Kidney glomerular epithelial cell (primary cell): ENCODE measurements at regions not wholly inside any gene's neighbourhood (a gene's known extent, or its start where the extent isn't known, plus 50 kb on each side); places are given as distances from the start of the nearest gene placed in this dataset.
"Not testable (repeated sequence)": the region's sequence is repeated elsewhere in the genome, so short reads cannot be mapped to it uniquely, and the experiment has no call there.

Experiments
- DNase-seq: peaks from one replicate; lab custom pipeline; 2025; lab: John Stamatoyannopoulos, UW

DNA sequence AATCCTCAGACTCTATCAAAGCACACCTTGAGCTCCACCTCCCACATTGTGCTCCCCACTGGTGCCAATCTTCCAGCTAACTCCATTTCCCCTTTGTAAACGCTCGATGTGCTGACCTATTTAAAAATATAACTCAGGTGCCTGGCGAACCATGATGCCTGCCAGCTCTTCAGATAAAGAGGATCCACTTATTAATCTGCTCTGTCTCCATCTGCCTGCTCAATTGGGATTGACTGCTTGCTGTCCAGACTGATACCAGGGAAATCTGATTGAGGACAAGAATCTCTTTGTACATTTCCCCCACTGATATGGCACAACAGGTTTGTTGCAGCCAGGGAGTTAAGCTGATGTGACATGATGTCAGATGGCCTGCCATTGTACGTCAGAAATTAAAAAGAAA lies 2036.5 kb upstream of the CELF4 start:
- DNase-seq, result no peak

DNA sequence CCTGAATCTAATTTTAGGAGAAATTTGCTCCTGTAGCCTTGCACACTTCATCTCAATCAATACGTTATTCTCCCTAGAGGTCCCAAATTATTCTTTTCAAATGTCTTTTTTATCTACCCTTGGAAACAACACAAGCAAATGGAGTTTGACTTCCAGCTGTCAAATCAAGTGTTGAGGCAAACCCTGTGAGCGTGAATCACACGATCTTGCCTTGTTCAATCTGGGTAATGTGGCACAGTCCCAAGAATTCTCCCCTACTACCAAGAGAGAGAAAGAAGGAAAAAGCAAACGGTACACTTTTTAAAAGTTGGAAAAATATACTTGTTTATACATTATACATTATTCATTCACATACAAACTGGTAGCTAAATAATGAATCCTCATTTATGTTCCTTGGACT lies 2035.3 kb upstream of the CELF4 start:
- DNase-seq, result no peak

DNA sequence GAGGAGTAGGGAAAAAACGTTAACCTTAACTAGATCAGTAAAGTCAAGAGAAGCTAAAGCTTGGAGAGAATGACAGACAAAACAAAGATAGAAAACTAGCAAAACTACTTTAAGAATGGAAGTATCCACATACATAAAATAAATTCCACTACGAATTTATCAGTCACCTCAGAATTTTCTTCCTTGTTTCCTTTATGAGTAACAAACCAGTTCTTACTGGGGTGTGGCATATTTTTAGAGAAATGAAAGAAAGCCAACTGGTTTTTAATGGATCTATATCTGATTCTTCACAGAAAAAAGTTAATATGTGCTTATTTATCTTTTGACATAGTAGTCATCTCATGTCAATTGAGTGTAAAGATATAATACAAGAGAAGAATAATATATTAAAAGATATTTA lies 2033.7 kb upstream of the CELF4 start:
- no peak for DNase-seq

DNA sequence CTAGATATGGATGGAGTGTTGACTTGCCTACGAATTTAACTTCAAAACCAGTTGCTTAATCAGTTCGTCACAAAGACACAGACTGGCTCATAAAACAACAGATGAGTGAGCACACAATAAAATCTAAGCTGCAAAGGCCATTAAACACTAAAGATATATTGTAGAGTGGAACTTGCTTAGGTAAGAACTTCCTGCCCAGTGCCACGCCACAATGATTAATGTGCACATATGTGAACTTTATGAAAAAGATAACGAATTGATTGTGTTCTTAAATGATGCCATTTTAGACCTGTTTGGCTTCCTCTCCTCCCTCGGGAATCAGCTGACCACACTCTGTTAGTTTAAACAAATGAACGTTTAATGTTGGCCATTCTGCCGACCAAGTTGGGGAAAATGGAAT lies 2031.3 kb upstream of the CELF4 start:
- DNase-seq, result no peak

DNA sequence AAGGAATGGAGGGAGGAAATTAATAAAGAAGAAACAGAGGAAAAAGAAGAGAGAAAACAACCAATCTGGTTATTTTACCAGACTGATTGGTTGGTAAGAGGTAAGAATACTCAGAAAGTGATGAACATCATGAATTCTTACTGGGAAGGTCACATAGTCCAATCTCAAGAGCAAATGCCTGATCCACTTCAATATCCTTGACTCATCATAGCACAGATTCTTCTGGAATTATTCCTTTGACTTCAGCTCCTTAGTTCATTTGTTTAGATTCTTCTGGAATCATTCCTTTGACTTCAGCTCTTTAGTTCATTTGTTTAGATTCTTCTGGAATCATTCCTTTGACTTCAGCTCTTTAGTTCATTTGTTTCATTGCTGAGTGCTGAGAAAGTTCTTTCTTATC lies 2030.6 kb upstream of the CELF4 start:
- DNase-seq, result no peak

DNA sequence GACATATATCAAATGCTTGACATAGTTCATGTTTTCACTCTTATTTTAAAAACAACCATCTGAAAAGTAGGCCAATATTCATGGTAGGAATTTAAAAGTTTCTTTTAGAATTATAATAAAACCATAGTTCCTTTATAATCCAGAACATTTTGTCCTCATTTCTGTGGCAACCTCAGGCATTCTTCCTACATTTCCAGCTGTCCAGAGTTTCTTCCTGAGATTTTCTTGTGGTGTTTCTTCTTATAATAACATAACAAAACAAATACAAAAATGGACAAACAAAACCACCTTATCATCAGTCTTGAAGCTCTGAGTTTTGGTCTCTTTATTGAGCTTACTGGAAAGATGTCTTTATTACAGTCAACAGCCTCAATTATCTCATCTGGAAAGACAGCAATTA lies 2028.6 kb upstream of the CELF4 start:
- no peak for DNase-seq

DNA sequence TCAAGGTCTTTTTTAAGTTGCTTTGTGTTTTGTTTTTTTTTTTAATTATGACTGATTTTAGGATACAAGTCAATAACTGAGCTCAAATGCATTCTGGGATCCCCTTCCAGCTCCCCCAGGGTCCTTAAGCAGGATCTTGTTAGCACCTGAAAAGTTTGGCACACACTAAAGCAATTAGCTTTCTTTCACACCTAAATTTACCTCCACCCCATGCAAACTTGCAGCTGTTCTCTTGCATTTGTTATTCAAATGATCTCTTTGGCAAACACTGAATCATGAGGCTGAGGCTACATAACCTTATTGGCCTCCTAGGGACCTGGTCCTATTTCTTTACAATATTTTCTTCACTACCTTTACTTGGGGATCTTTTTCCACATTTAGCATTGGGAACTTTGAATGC lies 2026.1 kb upstream of the CELF4 start:
- DNase-seq, result no peak

DNA sequence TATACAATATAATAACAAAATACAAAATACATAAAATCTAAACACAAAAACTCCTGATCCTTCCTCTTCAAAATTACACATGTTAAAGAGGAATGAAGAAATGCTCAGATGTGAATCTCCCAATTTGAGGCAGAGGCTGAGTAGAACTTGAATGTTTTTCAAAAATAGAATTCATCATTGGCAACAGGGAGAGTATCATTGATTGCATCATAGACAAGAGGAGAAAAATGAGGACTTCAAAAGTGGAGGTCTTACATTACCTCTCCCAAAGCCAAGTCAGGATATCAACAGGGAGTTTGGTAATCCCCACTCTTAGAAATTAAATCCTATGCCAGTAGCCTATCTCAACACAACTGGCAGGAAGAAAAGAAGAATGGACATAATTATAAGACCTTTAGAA lies 2023.9 kb upstream of the CELF4 start:
- no peak for DNase-seq

DNA sequence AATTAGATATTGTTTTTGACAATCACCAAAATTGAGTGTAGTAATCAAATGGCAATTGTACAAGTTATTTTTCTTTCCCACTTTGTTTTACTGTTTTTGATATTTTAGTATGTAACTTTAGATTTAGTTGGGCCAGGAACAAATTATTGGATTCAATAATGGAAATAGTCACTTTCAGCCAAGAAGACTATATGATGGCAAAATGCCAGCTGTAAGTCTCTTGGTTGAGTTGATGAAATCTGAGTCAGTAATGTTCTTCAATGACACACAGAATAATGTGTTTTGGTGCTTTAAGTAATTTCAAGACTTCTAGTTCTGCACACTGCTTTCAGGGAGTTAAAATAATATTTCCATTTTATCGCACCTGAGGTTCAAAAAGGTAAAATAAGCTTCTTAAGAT lies 2022.0 kb upstream of the CELF4 start:
- DNase-seq, result no peak

DNA sequence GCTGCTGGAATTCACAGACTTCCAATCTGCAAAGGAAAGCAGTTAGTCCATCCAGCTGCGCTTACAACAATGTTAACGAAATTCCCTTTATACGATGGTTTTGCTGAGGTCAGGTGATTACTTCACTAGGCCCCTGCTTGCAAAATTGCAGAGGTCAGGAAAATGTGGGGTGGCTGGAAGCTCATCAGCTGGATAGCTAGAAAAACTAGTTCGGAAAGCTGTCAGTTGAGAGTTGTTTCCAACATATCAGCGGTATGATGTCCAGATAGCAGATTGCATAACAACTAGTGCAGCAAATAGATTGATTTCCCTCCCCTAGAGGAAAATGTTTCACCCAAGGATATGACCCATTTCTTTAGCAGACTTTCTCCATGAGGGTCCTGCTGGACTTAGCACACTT lies 2021.1 kb upstream of the CELF4 start:
- no peak for DNase-seq

DNA sequence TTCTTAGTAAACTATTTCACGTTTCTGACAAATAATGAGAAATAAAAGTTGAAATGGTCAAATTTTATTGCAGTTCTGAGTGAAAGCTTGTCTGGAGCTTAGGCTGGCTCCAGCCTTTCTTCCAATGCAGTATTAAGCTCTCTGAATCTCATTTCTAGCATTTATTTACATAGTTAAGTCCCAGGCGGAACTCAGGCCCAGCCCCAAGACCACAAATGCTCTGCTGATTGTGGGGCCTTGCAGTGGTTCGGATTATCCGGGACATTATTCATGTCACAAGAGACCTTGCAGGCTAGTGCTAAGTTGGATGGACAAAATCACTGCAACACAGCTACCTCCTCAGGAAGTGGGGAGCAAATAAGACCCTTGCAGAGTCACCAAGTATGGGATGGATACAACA lies 2009.3 kb upstream of the CELF4 start:
- DNase-seq, result no peak

DNA sequence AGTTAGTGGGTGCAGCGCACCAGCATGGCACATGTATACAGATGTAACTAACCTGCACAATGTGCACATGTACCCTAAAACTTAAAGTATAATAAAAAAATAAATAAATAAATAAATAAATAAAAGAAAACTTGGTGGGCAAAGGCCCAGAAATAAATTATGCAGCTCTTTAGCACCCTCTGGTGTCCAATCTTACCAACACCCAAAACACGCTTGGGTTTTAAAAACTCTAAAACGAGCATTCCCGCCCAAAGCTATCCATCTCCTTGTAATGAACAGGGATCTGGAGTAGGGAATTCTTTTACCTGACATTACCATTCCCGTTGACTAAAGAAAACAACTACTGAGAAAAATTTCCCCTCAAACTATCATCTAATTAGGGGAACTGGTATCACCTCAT lies 2005.9 kb upstream of the CELF4 start:
- DNase-seq, result peak; percentile 24

DNA sequence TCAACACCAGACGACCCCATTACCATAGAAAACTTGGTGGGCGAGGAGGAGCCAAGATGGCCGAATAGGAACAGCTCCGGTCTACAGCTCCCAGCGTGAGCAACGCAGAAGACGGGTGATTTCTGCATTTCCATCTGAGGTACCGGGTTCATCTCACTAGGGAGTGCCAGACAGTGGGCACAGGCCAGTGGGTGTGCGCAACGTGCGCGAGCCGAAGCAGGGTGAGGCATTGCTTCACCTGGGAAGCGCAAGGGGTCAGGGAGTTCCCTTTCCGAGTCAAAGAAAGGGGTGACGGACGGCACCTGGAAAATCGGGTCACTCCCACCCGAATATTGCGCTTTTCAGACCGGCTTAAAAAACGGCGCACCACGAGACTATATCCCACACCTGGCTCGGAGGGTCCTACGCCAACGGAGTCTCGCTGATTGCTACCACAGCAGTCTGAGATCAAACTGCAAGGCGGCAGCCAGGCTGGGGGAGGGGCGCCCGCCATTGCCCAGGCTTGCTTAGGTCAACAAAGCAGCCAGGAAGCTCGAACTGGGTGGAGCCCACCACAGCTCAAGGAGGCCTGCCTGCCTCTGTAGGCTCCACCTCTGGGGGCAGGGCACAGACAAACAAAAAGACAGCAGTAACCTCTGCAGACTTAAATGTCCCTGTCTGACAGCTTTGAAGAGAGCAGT lies 2000.1 kb upstream of the CELF4 start:
- DNase-seq, result not testable (repeated sequence)

DNA sequence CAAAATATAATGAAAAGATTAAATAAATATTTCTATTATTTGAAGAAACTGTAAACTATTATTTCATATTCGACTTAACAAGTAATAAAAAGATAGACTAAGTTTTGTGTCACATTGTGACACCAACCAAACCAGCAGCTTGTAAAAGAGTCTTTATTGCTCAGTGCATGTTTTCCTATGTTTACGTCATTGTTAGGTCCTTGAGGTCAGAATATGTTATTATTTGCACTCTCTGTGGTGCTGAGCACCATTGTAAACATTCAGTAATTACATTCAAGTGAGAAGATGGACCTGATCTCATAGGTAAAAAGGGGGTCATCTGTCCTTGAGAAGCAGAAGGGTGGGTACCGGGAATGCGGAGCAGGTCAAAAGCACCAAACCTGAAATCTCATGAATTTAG lies 1999.1 kb upstream of the CELF4 start:
- no peak for DNase-seq

DNA sequence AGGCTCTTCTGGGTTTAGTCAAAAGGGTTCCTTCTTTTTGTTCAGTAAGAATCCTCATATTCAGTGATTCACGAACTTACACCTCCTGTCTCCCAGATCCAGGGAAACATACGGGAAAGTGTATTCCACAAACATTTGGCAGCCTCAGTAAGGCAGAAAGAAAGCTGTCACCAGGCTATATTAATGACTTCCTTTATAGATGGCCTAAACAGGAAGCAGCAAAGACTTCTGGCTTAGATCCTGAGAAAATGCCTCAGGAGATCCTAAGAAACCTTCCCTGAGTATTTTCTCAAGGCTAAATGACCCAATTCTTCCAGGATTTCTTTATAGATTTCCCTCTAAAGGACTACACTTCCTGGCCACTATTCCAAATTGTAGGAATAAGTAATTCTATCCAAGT lies 1995.5 kb upstream of the CELF4 start:
- DNase-seq, result no peak

DNA sequence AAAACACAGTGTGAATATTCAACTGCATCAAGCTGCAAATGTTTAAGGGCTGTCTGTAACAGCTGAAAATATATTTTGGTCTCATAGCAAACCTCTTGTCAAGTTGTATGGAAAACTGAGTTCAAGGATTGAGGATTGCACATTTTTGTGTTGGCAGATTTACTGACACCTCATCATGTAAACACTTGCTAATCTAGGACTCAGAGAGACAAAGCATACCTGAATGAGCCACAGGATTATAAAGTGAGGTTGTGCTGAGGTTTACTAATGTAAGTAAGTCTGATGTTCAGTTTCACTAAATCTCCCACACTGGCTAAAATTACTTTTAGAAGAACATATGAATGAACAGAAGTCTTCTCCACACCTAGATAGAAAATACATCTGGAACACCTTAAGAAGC lies 1993.1 kb upstream of the CELF4 start:
- no peak for DNase-seq

DNA sequence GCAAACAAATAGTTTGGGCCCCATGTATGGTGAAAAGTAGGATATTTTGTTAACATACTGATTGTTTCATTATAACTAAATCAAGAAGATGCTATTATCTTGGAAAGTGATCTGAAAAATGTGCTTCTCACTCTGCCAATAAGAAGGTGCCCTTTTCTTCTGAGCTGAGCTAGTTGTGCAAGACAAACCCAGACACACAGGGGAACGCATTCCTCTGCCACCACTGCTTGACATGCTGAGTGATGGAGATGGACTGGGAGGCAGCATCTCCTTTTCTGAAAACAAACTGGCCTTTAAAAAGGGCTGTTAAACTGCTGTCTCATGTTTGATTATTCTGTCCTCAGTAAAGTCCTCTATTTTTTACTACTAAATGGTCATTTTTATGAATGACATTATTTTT lies 1989.9 kb upstream of the CELF4 start:
- no peak for DNase-seq

DNA sequence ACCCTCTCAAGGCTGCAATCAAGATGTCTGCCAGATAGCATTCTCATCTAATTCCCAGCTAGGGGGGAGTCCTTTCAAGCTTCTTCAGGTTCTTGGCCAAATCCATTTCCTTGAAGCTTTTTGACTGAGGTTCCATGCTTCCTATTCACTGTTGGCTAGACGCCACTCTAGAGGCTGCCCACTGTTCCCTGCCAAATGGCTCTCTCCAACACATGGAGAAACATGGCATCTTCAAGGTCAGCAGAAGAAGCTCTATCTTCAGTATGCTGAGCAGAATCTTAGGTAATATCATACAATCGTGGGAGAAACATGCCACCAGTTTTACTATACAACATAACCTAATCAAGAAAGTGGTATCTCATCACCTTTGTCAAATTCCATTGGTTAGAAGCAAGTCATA lies 1985.1 kb upstream of the CELF4 start:
- DNase-seq, result no peak

DNA sequence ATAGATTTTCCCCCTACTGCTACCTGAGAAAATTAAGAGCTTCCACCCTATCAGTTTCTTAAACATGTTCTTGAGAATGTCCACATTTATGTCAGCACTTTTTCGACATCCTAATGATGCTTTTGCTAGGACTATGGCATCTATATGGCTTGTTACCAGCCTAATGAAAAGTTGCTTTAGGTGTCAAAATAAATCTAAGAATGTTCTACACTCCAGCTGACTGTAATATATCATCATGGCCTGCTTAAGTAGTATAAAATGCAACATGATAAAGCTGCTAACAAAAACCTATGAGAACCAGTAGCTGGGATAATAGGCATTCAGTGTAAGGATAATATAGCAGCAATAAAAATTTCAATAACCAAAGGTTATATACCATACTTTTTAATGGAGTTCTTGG lies 1983.5 kb upstream of the CELF4 start:
- DNase-seq, result no peak

DNA sequence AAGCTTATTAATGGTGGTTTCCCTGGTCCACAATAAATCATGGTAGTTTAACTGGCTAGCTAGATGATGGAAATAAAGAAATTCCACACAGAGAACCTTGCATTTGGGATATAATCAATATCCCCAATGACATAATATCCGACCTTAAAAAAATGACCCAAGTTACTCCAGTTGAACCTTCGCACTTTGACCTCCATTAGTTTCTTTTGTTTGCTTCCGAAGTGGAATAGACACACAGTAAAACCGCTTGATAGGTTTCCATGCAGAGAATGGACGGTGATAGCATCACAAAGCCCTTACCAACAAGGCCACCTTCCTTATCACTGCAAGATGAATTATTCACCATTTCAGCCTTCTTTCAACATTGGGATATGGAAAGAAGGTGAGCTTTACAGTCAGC lies 1966.1 kb upstream of the CELF4 start:
- DNase-seq, result no peak

DNA sequence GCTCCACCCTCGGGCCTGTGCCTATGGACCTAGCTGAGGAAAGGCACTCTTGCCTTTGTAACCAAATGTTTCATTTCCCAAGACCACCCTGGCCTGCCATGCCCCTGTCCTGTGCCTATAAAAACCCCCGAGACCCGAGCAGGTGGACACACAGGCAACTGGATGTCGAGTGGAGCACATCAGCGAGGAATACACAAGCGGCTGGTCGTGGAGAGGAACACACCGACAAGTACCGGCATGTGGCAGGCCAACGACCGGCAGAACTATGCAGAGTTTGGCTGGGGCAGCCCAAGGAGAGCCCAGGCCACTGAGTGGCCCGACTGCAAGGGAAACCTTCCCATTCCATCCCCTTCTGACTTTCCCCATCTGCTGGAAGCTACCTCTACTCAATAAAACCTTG lies 1963.8 kb upstream of the CELF4 start:
- DNase-seq, result no peak

DNA sequence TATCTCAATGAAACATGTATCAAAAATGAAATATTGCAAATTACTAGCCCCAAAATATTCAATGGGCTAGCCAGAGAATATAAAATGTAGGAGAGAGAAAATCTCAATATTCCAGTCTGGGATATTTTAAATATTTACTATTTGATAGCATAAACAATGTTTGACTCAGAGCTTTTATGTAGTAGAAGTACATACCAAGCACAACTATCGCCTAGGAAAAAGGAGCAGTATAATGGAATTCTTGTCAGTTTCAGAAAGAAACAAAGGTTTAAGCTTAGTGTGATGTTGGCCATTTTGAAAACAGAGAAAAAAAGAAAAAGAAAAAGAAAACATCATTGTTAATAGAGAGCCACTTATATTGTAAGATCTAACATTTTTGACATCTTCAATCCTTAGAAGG lies 1961.9 kb upstream of the CELF4 start:
- no peak for DNase-seq

DNA sequence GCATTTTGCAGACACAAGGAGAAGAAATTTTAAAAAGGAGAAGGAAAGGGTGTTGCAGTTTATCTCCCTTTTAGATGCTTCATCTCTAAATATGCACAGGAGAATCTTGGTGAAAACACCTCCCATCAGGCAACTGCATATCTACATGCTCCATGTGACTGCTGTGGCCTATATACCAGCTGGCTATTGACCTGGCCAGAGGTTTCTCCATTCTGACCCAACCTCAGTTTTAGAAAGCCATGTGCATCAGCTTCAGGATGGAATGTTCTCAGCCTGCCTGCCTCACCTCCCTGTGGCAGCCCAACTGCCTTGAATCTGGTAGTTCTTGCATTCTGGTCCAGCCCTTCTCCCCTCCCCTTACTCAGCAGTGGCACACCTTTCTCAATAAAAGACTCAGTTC lies 1958.8 kb upstream of the CELF4 start:
- DNase-seq, result no peak

DNA sequence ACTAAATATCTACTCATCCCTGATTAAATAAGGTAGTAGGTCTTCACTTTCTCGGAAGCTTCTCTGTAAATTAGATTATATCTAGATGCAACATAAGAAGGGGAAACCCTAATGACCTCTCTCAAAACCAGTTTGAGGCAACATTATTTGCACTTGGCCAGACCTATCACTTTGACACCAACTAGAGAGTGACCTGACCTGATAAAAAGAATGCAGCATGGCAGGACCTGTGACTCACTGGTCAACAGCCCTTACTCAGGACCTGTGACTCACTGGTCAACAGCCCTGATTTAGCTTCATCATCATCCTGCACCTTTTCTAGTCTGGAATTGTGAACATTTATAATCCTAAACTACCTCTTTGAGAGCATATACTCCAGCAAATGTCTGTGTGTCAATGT lies 1957.7 kb upstream of the CELF4 start:
- peak; percentile 53 for DNase-seq

DNA sequence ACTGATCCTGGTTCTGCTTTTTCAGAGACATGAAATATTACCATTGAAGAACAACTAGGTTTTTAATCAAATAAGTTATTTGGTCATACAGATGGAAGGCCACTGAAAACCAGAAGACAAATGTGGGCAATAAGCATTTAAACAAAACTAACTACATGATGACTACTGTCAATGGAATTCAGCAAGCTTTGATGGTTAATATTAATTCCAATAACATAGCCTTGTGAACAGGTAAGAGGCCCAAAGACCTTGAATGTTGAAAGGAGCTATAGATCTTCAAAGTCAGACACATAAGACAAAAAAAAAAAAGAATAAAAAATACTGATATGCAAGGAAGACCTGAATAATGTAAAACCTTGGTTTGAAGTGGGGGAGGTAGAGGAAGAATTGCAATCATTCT lies 1955.6 kb upstream of the CELF4 start:
- DNase-seq, result peak; percentile 16
